Esophagus muscularis mucosa (tissue), 3 donors: ENCODE measurements at regions not wholly inside any gene's neighbourhood (a gene's known extent, or its start where the extent isn't known, plus 50 kb on each side); places are given as distances from the start of the nearest gene placed in this dataset.

ENCODE experiments used
- CTCF ChIP-seq, 3 experiments: fragments of 200-600 bp in 2 of 3; fragments of 450-650 bp in 1 of 3; sonication (generic) in 2 of 3; IDR thresholded peaks; one replicate each; pipeline ENCODE4 v1.5.1; 2017 to 2019; ENCODE audit warnings: antibody characterized with exemption in 3 of 3, mild to moderate bottlenecking in 2 of 3, moderate library complexity in 1 of 3
- POLR2A ChIP-seq: fragments of 450-650 bp; IDR thresholded peaks from one replicate; pipeline ENCODE4 v1.6.1; 2017; ENCODE audit warnings: antibody characterized with exemption, moderate library complexity, mild to moderate bottlenecking, low read depth

DNA sequence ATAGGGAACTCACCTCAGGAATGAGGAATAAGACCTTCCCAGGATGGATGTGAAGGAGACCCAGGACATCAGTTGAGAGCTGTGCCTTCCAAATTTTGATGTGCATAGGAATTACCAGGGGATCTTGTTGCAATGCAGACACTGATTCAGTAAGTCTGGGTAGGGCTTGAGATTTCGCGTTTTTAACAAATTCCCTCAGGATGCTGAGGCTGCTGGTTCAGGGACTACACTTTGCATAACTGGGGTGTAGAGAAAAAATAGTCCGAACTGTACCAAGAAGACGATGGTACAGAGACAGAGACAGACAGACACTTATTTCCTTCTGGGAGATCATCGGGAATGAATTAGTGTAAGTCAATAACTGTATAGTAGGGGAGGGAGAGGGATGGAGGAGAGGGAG is 82.3 kb upstream of the FREM1 start:
- no peak for TF ChIP-seq POLR2A
- no peak for TF ChIP-seq CTCF (IDR thresholded peaks at IDR 0.05)
